NCI-H345 treated with DMSO at 0.1 percent for 48 hours (cell line): ENCODE measurements at regions not wholly inside any gene's neighbourhood (a gene's known extent, or its start where the extent isn't known, plus 50 kb on each side); places are given as distances from the start of the nearest gene placed in this dataset.

ENCODE experiments used
- DNase-seq: peaks from one replicate; lab custom pipeline; 2025; ENCODE audit not compliant: unreplicated experiment; lab: John Stamatoyannopoulos, UW

DNA sequence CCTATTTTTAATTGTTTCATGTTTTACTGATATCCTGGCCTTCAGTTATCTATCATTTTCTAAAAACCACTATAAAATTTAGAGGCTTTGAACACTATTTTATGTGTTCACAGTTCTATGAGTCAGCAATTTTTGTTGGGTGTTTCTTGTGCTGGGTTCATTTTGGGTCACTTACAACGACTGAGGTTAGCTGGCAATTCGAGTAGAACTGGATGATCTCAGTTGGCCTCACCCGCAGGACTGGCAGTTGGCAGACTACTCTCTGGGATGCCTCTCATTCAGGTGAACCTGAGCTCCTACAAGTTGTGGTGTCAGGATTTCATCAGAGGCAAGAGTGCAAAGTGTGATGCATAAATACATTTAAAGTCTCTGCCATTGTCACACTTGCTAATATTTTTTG lies 151.0 kb upstream of the PAPPA start:
- DNase-seq = no peak

DNA sequence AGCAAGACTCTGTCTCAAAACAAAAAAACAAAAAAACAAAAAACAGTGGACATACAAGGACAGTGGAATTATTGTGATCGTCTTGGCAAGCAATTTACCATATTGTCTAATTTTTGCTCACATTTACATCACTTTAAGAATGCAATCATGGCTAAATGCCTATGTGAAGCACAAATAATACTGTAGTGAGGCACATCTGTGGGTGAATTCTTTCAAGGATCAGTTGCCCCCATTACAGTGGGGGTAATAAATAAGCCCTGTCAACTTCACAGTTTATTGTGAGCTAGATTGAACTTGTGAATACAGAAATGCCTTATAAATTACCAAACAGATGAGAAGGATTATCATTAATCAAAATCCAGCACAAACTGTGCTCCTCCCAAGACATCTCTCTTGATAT lies 150.2 kb upstream of the PAPPA start:
- no peak for DNase-seq

DNA sequence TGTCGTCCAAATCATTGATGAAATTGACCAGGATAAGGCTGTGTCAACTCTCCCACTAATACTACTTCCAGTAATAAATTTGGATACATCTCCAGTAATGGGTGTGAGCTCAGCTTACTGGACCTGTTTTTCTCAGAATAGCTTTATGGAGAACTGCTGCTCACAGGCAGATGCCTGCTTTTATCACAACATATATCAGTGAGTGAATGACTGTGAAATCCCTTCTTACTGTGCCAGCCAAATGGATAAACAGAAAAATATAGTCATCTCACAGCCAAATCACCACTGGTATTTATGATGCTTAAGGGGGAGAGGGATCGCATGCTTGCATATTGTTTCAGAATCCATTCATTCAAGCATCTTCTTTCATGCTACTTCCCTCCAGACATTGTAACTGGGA lies 148.4 kb upstream of the PAPPA start:
- DNase-seq = no peak

DNA sequence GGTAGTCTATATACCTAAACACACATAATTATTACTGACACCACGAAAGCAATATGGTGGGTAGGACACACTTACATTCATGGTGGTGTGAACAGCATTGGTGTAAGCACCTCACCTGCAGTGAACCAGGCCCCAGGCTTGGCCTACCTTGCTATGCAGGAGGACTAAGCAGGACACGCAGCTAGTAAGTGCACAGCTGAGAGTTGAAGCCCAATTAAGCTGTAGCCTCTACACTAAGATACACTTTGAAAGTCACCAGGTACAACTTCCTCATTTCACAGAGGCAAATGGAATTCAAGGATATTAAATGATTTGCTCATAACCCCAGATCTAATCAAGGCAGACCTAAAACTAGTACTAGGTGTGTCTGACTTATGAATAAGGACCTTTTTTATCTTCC lies 145.8 kb upstream of the PAPPA start:
- no peak for DNase-seq

DNA sequence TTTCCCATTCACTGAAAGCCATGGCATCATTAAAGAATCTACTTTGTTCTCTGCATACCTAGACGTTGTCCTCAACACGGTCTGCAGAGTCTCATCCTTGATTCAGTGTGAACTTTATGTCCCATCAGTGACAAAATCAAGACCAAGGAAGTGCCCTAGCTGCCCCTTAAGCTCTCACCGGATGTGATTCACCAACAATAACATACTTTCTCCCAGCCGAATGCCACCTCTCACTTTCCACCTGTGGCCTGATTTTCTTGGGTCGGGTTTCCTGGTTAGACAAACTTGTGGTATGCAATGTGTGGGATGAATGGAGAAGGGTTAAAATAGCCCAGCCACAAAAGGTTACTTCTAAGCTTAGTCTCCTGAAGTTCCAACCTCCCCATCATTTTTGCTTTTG lies 145.3 kb upstream of the PAPPA start:
- no peak for DNase-seq

DNA sequence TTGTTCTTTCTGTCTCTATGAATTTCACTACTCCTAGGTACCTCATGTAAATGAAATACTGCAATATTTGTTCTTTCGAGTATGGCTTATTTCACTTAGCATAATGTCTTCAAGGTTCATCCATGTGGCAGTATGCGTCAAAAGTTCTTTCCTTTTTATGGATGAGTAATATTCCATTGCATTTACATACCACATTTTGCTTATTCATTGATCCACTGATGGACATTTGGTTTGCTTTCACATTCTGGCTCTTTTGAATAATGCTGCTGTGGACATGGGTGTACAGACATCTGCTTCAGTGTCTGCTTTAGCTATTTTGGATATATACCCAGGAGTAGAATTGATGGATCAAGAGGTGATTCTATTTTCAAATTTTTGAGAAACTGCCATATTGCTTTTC lies 144.2 kb upstream of the PAPPA start:
- no peak for DNase-seq

DNA sequence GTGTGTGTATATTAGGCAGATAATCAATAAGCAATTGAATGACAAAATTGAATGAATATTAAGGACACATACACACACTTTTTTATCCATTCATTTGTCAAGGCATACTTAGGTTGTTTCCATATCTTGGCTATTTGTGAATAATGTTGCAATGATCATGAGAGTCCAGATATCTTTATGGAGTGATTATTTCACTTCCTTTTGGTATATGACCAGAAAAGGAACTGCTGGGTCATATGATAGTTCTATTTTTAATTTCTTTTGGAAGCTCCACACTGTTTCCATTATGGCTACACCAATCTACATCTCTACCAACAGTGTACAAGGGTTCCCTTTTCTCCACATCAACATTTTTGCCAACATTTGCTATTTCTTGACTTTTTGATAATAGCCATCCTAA lies 137.7 kb upstream of the PAPPA start:
- no peak for DNase-seq

DNA sequence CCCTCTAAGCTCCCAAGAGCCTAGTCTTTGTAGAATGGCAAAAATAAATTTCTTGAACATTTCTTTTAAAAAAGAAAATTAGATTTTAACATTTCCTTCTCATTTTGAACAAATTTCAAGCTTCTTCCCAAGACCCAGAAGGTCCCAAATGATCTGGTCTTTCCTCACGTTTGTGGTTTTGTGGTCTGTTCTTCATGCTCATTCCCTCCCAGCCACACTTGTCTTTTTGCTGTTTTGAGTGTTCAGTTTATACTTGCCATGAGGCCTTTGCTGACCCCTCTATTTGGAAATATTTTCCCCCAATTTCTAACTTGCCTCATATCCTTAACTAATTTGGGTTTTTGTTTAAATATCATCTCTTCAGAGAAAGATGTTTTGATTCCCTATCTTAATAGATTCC lies 133.4 kb upstream of the PAPPA start:
- DNase-seq = no peak

DNA sequence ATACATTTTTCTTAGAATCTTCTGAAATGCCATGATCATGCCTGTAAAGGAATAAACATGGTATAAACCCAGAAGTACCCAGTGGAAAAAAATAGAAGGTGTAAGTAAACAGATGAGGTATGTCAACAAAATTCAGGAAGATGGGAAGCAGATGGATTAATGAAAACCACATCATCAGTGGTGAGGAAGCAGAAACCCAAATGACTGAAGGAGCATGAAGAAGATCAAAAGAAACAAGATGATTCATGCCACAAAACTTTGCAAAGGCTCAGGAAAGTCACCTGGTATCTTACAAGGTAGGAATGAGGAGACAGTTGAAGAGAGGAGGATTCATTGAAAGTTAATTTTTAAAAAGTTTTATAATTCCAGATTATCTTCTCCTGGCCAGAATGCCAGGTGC lies 132.8 kb upstream of the PAPPA start:
- DNase-seq = no peak

DNA sequence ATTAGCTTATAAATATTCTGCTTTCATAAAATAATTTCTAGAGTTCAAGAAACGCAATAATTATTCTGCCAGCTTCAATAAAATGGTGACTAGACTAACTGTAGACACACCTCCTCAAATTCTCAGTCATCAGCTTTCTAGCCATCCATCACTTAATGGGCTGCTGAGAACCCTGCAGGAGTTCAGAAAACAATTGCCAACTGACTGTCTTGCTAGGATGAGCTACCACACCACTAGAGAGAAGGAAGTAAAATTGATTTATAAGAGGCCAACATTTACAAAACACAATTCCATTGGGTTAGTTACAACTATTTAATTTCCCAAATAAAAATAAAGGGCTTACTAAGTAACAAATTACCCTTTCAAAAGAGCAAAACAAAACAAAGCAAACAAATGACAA lies 126.5 kb upstream of the PAPPA start:
- DNase-seq = no peak

DNA sequence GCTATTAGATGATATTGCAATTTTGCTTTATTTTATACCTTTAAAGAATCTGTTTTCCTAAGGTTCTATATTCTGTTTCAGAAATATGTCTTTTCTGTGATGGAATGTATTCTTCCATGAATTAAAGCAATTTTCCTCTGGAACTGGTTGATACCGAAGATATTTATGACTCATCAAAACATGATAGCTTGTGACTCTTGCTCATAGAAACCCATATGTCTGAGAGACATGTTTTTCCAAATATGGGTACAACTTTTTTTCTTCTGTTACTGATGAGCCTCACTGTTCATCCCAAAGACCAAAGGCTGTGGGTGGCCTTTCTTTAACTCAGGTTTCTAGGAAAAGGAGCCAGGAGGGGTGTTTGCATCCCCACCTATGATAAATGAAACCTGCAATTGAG lies 126.1 kb upstream of the PAPPA start:
- no peak for DNase-seq

DNA sequence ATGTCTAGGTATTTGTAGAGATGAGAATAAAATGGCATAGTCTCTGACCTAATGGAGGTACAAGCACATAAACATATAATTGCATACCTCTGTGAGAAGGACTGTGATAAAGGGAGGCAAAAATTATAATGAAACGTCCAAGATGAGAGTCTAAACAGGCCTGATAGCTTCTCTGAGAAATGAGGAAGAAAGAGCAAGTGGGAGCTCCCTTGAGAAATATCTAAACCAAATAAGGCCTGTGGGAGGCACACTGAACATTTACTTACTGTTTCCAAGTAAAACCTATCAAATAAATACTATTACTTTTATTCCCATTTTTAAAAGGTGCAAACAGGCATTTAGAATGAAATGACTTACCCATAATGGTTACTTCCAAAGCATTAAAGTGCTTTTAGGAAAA lies 125.6 kb upstream of the PAPPA start:
- DNase-seq = no peak

DNA sequence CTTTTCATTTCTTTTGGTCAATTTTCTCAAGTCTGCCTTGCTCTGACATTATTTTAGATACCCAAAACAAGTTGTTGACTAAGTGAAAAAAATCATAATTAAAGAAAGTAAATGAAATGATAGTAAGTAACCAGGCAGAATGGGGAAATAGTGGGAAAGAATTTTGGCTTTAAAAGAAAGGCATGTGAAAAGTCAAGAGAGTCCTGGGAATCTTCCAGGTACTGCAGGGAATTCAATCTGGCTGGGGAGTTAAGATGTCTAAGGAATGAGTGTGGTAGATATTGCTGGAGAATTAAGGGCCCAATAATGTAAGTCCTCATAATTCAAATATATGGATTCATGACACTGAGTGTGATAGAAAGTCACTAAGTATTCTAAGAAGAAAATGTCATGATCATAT lies 123.1 kb upstream of the PAPPA start:
- DNase-seq = no peak

DNA sequence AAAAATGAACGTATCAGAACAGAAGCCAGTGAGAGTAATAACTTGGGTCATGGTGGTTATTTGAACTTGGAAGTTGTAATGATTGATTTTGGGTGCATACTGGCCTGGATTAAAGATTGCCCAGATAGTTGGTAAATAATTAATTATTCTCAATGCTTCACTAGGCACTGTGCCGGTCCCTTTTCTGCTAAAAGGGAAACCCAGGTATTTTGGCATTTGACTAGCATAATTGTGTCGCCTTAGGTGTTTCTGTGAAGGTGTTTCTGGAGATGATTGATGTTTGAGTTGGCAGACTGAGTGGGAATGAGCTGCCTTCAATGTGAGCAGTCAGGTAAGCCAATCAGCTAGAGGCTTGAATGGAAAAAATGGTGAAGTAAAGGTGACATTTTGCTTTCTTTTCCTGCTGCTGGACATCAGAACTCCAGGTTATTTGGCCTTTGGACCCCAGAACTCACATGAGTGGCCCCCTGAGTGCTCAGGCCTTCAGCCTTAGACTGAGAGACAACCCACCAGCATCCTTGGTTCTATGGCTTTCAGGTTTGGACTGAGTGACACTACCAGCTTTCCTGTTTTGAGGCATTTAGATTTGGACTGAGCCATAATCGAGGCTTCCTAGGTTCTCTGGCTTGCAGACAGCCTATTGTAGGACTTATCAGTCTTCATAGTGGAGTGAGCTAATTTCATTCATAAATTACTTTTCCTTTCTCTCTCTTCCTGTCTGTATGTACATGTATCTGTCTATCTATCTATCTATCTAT lies 120.7 kb upstream of the PAPPA start:
- no peak for DNase-seq

DNA sequence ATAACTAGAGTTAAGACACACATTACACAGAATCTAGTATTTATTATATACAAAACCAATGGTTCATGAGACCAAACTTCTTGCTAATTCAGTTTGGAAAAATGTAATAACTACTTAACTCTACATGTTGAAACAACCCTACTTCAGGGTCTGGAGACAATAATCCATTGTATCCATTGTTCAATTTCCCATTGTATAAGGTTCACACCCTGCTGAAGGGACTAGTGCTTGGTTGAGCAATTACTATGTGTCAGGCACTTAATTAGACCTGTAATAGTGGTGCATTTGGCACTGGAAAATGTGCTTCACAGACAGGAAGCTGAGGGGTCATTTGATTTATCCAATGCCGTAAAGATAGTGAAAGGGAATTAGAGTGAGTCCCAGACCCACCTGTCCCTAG lies 114.3 kb upstream of the PAPPA start:
- no peak for DNase-seq

DNA sequence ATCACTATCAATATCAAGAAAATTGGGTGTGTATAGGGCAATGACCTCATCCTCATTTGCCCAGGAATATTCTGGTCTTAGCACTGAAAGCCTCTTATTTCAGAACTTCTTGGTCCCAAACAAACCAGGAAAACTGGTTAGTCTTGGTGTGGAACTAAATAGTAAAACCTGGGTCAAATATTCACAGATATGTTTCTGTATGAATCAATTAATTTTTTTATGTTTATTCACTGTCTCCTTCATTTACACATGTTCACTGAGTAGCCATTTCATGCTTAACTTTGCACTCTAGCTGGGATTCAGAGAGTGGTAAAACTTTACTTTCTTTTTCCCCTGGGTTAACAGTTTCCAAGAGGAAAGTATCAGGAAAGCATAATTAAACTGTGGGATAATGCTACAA lies 113.7 kb upstream of the PAPPA start:
- no peak for DNase-seq

DNA sequence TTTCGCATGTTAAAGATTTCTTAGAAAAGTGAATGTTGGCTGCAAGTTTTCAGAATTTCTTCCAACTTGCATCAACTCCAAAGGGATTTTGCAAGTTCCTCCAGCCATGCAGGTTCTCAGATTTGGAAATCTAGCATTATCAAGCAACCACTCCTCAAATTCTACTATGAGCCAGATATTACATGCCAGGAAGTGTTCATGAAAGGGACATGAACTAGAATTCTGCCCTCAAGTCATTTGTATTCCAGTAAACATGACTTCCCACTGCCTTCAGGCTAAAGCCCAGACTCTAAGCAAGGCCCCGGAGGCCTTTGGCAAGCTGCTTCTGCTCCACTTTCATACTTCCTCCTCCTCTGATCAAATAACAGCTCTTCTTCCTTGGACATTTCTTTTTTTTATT lies 111.3 kb upstream of the PAPPA start:
- DNase-seq = no peak

DNA sequence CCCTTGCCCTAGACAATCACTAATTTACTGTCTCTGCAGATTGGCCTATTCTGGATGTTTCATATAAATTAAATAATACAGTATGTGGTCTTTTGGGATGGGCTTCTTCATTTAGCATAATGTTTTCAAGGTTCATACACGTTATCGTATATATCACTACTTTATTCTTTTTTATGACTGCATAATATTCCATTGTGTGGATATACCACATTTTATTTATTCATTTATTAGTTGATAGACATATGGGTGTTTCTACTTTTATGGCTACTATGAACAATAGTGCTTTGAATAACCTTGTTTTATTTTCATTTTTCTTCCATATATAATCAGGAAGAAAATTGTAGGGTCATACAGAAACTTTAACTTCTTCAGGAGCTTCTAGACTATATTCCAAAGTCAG lies 108.5 kb upstream of the PAPPA start:
- DNase-seq = no peak

DNA sequence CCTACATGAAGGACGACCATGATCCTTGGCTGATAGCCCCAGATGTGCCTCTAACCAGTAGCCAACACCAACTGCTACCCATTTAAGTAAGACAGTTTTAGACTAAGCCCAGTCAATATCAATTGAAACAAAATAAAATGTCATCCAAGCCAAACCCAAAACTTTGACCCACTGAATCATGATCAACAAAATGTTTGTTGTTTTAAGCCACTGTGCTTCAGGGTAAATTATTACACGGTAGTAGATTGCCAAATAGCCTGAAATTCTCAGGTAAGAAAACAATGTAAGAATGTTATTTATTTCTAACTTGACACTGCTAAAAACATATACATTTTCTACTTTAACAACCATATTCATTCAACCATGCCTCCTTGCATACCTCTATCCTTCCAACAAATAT lies 105.5 kb upstream of the PAPPA start:
- DNase-seq = no peak

DNA sequence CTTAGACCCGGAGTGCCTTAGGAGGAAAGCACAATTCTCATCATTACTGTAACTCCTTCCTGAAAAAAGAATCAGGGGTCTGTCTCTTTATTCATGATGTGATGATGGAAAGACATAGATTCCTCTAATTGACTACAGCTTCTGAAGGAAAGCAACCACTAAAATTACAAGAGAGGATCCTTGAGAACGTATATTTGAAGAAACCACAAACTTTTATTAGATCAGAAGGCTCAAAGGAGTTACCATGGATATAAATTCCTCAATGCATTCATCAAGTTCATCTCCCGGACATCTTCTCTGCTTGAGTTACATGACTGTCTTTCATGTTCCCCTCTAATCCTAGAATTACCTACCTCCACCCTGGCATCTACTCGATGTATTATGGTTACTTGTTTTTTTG lies 104.1 kb upstream of the PAPPA start:
- no peak for DNase-seq

DNA sequence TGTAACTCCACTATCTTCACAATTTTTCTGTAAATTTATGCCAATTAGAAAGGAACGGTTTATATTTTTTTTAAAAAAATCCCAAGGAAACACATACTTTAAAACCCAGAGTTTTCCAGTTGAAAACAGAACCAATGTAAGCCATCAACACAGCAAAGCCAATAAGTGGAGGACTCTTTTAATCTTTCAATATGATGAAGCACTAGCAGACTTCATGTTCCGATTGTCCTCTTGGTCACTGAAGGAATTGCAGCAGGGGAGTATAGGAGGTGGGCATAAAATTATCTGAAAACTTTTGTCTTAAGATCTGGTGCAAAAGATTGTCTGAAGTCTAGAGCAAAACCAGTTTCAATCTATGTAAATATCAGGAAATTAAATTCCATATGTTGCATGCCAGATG lies 102.1 kb upstream of the PAPPA start:
- DNase-seq = no peak

DNA sequence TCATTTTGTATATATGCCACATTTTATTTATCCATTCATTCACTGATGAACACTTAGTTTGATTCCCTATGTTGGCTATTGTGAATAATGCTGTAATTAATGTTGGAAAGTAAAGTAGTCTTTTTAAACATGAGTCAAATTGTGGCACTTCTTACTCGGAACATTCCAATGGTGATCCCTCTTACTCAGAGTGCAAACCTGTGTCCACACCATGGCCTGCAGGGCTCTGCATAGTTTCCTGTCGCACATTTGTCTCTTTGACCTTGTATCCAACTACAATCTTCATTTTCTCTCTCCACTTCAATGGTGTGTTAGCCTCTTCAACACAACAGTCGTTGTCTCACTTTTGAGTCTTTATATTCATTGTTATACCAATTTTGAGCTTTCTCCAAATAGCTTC lies 98.1 kb upstream of the PAPPA start:
- no peak for DNase-seq

DNA sequence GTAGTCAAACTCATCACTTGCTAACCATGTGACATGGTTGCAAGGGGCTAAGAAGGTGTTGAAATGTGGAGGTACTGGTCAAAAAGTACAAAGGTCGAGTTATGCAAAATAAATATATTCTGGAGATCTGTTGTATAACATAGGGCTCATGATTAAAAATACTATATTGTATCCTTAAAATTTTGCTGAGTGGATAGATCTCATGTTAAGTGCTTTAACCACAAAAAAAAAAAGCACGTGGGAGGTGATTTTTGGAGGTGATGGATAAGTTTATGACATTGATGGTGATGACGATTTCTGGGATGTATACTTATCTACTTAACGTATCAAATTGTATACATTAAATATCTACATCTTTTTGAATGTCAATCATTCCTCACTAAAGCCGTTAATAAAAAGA lies 96.2 kb upstream of the PAPPA start:
- no peak for DNase-seq

DNA sequence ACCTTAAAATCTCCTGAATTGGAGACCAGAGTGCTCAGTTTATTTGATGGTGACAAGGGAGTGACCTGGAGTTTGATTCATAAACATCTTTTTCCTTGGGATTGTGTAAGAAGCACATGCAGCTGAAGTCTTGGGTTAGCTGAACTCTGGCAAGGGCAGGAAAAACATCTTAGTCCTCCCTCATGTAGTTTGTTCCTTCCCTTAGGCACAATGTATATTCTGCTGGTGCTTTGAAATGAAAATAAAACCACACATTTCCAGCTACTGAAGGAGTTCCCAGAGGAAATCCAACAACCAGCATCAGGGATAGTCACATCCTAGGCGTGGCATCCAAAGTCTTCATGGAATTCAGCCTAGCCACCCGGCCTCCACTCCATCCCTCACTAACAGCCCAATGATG lies 95.2 kb upstream of the PAPPA start:
- no peak for DNase-seq
